HG03432 (cell line): ENCODE measurements at regions not wholly inside any gene's neighbourhood (a gene's known extent, or its start where the extent isn't known, plus 50 kb on each side); places are given as distances from the start of the nearest gene placed in this dataset.
"Not testable (repeated sequence)": the region's sequence is repeated elsewhere in the genome, so short reads cannot be mapped to it uniquely, and the experiment has no call there.

Experiments
- ATAC-seq: cut with Tn5 transposase; IDR thresholded peaks from one replicate; pipeline ENCODE4 v1.9.1; 2021; ENCODE audit warnings: mild to moderate bottlenecking, moderate library complexity; ENCODE audit not compliant: unreplicated experiment

DNA sequence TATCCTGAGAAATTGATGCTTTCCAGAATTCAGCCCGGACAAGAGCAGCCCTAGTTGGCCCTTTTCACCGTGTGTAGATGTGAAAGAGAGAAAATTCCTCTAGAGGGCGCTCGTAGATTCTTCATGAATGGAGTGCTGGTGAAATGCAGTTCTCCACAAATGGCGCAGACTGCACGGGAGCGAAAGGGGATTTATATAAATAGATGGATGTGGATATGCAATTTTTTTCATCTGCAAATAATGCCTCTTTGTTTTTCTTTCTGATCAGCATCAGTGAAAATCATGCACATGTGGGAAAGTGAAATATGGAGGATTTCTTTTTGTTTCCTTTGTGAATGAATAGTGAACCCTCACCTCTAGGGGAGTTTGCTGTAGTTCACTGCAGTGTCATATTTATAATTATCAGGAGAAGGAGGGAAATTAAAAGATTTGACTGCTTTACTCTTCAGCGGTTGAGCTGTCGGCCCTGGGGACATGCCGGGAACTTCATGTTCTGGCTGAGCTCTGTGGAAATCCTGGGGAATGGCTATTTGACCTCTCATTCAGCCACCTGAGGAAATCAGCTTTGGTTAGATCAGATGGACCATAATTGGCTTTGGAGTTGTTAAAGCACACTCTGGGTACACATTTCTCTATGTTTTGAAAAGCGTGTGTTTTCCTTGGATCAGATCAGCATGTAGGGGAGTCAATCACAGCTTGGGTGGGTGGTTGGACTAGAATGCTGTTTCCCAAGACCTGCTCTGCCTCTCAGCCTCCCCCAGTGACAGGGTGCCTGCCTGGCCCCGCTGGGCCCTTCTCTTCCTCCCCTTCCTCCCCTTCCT is 115.0 kb upstream of the SHISA3 start:
- peak; percentile 81 for ATAC-seq

DNA sequence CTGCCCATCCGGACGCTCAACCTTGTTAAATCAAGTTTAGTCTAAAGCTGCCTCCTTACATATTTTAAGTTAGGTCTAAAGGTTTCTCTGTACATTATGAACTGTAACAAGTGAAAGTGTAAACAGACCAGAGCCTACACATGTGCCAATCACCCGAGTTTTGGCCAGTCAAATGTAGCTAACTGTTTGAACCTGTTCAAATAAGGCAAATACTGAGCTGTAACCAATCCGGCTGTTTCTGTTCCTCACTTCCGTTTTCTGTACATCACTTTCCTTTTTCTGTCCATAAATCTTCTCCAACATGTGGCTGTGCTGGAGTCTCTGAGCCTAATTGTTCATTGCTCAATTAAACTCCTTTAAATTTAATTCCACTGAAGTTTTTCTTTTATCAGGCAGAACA is 113.3 kb upstream of the SHISA3 start:
- no peak for ATAC-seq

DNA sequence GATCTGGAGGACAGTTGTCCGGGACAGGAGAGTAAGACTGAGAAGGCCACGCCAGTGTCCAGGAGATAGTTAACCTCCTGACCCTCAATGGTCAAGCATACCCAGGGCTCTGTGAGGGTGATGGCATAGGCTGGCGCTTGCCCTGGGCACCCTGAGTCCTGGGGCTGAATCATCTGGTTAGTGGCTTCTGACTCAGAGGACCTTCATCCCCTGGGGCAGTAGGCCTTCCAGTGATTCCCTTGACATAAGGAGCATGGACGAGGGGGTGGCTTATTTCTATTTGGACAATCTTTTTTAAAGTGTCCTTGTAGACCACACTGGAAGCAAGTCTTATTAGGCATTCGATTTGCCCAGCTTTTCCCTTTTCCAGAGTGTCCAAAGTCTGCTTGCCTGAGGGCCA is 108.4 kb upstream of the SHISA3 start:
- not testable (repeated sequence) for ATAC-seq

DNA sequence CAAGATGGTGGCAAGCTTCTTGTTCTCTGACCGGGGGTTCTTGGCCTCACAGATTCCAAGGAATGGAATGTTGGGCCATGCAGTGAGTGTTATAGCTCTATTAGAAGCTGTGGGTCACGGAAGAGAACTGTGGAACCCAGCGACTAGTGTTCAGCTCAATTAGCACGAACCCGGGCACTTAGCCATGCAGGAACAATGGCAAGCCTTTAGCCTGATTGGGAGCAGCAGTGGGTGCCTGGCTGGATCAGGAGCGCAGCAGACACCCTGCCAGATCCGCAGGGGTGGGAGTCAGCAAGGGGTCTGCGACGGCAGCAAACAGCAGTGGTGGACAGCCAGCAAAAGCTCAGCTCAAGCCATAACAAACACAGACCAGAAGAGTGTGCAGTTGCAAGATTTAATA is 105.1 kb upstream of the SHISA3 start:
- not testable (repeated sequence) for ATAC-seq

DNA sequence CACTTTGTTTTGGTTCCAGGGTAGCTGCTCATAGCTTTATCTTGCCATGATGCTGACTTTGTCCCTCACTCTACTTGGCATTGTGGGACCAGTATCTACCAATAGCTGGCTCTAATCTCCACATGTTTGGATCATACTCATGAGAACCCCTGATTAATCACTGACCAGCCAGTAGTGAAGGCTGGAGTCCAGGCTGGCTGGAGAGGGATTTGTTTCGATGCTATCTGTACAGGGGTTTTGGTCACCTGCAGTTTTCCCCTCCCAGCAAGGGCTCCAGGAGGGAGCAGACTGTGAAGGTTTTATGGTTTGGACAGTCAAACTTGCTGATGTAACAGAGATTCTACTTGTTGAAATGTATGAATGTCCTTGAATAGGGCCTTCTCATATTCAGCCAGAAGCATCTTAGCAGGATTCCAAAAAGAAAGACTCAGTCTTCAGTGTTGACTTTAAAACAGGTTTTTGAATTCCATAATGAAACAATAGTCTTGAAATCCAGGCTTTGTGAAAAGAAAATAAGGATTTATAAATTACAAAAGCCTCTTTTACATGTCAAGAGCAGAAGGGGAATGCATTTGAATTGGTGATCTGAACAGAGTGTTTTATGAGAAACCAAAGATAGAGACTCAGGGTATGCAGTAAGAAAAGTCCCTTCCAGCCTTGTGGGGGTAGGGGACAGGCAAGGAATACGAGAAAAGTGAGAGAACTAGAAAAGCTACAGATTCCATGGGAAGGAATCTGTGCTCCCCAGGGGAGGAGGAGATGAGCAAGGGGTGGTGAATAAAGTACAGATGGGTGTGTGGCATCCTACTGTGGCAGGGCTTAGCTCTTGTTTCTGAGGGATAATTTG is 103.1 kb upstream of the SHISA3 start:
- no peak for ATAC-seq

DNA sequence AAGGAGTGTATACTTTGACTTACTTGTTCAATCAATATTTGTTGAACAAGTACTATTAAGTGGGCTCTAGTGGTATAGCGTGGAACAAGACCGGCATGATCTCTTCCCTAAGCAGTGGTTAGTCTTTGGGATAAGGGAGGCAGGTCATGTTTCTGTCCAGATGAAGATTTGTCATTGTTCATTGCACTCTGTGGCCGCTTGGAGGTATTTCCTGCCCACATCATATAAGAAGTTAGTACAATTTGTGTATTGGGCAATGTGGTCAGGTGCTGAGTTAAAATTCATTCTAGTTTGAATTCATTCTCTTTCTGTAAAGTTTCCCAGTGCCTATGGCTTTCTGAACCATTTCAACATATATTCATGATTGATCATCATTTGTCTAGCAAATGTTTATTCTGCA is 101.1 kb upstream of the SHISA3 start:
- ATAC-seq: peak; percentile 56

DNA sequence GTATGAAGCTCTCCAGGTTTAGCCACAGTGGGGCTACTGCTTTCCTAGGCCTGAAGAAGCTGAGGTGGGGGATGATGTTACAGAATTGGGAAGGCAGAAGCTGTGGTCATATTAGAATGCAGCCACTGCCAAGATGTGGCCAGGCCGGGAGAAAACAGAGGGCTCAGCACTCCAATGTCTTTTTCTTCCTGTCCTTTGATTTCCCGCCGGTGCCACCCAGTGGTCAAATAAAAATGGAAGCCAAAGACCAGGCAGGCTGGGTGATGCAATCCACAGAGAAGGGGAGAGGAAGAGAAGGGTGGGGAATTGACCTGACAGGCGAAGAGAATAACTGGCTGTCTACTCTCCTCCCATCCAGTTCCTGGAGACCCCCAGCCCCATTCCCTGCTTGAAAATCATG is 94.9 kb upstream of the SHISA3 start:
- no peak for ATAC-seq

DNA sequence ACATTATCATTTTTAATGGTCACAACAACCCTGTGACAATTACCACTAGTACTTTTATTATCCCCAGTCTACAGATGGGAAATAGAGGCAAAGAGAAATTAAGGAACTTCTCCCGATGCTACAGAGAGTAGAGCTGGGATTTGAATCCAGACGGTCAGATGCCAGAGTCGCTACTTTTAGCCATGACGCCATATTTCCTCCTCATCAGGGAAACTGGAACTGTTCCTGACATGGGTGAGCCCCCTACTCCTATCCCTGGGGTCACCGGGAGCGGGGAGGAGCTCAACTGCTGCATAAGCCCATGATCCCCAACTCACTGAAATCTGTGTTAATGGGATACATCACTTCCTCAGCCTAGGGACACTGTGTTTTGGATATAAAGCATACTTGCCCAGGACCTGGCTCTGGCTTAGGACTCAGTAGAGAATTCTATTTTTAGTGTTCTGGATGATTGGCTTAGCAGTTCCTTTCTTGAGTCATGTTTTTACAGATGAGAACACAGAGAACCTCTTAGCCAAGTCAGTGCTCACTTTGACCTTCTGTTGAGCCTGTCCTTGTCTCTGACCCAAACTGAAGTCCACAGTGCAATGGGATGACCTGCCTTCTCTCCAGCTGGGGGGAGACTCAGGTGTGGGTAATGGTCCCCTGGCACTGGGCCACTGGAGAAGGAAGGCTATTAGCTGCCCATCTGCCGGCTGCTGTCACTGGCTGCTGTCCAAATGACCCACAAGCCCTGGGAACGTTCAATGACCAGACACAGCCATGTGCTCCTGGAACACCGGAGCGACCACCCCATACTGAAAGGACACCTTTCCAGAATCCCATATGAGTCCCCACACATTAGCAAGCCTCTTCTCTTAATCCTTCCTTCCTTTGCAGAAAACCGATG is 90.8 kb upstream of the SHISA3 start:
- no peak for ATAC-seq

DNA sequence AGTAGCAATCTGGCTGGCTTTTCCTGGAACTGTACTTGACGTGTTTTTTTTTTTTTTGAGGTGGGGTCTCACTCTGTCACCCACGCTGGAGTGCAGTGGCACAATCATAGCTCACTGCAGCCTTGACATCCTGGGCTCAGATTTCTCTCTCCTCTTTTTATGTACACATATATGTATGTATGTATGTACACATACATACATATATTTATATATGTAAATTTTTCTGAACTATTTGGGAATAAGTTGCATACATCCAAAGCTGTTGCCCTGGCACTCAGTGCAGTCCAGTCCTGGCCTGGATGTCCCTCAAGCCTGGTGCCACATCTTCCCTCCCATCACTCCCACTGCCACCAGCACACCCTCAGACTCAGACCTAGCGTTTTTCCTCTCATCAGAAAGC is 89.0 kb upstream of the SHISA3 start:
- ATAC-seq: no peak

DNA sequence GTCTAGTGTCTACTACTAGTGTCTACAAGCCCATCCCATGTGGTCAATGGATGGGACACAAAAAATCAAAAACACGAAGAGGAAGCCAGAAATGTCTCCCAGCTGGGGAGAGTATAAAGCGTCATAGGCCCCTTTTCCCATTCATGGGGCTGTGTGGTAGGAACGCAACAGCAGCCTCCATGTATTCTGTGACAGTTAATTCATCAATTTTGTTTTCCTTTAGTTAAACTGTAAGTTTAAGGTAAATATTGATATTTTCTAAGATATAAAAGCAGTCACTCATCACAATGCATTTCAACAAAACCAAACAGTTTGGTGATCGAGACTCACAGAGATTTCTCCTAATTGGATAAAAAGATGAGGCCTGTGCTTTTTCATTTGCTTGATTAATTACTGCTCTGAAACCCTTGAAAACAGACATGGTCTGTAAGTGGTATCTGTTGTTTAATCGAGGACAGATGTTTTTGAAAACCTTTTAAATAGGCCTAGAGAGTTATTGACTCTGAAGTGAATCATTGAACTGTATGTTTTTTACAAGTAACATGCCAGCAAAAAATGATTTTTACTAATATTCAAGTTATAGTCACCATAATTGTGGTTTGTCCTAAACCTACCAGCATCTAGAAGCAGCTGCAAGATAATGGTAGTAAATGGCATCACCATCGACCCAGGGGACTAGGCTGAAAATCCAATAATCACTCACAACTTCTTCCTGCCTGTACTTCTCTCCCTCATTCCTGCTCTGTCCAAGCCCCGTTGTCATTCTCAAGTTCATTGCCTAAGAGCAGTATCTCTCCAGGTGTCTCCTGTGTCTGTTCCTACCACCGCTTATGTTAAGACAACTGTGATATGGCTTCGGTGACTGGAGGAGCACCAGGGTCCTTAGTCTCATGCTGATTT is 87.7 kb upstream of the SHISA3 start:
- no peak for ATAC-seq

DNA sequence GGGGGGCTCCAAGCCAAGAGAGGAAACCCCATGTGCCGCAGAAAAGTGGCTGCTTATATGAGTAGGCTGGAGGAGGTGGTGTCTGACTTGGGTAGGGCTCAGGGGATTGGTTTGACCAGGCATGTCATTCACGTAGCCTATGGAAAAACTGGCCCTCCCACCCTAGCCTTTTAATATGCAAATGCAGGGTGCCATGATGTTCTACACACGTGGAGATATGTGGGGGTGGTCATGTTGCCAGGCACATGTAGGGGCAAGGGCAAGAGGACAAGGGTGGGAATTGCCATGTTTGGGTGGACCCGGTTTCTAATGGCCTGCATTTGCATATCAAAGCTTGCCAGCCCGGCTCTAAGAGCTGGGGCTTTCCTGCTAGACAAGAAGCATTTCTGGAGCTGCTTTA is 86.9 kb upstream of the SHISA3 start:
- ATAC-seq: no peak

DNA sequence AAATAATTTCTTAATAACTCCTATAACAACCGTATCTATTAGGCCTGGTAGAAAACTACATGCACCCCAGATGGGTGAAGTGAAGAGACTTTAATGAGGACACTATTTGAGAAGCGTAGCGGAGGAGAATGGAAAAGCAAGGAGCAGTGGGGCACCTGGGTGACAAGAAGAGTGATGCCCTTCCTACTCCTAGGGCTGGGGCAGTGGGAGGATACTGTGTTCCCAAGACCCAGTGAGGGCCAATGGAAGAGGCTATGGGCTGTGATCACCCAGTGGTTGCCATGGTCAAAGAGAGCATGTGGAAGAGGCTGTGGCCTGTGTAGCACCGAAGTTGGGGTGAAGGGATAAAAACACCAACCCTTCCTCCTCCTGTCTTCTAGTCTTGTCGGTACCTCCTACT is 86.5 kb upstream of the SHISA3 start:
- no peak for ATAC-seq

DNA sequence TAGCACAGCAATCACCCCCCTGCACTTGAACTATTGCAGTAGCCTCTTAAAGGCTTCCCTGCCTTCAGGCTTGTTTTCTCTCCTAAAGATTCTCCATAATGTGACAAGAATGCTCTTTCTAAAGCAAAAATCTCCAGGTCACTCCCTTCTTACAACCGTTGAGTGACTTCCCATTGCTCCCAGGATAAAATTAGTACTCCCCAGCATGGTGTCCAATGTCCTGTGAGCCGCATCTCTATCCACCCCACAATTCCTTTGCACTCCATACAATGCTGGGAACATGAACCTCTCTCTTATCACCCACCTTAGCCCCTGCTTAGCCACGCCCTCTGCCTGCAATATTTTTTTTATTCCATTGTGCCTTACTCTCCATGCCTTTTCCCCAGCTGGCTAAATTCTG is 85.7 kb upstream of the SHISA3 start:
- no peak for ATAC-seq

DNA sequence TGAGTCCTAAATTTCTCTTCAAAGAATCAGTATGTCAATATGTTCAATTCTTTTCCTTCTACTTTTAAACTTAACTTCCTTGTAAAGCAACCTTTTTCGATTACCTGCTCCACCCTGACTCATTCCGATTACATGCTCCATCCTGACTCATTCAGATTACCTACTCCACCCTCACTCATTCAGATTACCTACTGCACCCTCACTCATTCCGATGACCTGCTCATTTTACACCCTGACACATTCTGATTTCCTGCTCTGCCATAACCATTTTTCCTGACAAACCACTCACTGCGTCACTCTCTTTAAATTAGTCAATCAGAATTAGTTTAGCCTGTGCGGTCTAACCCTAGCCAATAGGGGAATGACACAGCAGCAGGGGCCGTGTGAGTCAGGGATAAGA is 83.9 kb upstream of the SHISA3 start:
- not testable (repeated sequence) for ATAC-seq

DNA sequence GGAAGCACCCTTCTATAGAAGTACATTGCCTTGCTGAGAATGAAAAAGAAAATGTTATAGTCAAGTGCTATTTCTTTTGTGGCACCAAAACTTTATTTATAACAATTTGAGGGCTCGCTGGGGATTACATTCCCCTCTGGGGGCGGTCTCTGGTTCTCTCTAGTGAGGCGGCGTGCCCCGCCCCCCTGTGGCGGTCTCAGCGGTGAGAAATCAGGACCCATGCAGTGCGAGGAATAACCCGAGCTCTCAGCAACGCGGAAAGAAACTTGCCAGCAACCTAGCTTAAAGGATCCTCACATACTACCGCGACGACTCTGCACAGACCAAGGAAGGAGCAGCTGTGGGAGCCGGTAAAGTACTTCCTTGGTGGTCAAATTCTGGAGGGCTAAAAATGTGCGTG is 83.4 kb upstream of the SHISA3 start:
- ATAC-seq: no peak

DNA sequence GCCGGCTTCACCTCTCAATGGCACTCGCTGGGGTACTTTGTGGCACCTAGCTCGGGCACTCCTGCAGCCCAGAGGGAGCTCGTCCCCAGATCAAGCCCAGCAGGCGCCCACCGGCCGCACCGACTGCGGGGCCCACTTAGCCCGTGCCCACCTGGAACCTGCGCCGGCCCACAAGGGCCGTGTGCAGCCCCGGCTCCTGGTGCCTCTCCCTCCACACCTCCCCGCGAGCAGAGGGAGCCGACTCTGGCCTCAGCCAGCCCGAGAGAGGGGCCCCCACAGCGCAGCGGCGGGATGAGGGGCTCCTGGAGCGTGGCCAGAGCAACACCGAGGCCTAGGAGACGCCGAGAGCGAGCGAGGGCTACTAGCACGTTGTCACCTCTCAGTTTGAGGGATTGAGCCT is 82.1 kb upstream of the SHISA3 start:
- ATAC-seq: no peak

DNA sequence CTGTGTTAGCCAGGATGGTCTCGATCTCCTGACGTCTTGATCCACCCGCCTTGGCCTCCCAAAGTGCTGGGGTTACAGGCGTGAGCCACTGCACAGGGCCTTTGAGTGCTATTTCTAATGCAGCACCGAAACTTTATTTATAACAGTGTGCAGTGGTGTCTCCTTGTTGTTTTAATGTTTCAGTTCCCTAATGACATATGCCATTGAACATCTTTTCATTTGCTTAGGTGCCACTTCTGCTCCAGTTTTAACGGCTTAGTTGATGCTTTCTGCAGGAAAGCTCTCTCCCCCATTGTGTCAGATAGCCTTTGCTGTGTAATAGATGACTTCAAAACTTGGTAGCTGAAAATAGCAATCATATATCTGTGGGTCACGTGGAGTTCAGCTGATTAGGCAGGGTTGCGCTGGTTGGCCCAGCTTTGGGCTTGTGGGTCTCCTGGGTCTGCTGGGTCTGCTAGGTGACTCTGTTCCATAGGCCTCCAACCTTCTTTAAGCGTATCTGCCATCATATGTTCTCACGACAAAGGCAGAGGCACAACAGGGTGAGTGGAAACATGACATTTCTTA is 76.4 kb upstream of the SHISA3 start:
- peak; percentile 71 for ATAC-seq

DNA sequence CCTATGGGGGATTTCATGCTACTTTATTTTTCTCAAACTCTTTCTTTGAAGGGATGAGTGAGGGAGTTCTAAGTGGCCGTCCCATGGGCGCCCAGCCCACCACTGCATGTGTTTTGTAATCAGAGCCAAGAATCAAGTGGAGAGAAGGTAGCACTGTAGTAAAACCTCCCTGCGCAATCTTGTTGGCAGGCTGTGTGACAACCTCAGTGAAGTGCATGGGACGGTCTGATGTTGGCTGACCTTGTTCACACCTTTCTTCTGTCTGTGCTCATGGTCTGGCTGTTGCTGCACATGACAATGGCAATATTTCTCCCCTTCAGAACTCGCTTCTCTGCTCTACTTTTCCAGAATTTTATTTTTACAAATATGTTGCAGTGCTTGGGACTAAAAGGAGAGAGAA is 71.2 kb upstream of the SHISA3 start:
- ATAC-seq: no peak

DNA sequence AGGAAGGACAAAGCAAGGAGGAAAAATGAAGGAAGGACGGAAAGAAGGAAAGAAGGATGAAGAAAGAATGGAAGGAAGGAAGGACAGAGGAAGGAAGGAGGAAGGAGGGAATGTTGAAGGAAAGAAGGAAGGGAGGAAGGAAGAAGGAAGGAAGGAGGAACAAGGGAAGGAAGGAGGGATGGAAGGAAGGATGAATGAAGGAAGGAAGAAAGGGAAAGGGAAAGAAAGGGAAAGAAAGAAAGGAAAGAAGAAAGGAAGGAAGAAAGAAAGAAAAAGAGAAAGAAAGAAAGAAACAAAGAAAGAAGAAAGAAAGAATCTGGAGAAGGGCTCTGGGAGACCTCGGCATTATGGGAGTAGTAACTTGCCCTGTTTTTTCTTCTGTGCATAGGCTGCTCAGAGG is 70.8 kb upstream of the SHISA3 start:
- ATAC-seq: no peak

DNA sequence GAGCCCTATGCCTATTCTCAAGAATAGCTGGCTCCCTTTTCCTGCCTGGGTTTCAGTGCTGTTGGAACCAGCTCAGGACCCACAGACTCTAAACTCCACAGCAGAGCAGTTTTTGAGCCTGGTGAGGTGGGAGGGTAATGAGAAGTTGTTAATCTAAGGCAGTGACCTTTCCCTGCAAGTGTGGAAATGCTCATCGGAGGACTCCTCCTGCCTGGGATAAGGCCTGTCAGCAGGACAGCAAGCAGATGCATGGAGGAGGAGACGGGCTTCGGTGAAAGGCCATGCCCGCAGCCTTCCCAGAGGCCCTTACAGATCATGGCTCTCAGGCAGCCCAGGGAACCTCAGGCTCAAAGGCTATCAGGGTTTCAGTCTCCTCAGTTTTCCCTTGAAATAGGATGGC is 70.0 kb upstream of the SHISA3 start:
- no peak for ATAC-seq
